Spinal cord (tissue), 9 donors: ENCODE measurements at regions not wholly inside any gene's neighbourhood (a gene's known extent, or its start where the extent isn't known, plus 50 kb on each side); places are given as distances from the start of the nearest gene placed in this dataset.

Experiments used
- DNase-seq, 6 donors: peaks; one replicate each; pipeline versions ENCODE4 v3.0.0 to v3.0.0-alpha.2; 2013 to 2015; ENCODE audit warnings: low spot score in 6 of 6, low read depth in 4 of 6
- H3K27ac ChIP-seq: one replicate; pipeline ENCODE4 v1.5.1; 2013; ENCODE audit warnings: low read depth, low read length, control low read depth
- H3K27me3 ChIP-seq: one replicate; pipeline ENCODE4 v1.6.1; 2013; ENCODE audit warnings: low read length; ENCODE audit not compliant: control insufficient read depth, insufficient read depth
- H3K36me3 ChIP-seq: one replicate; pipeline ENCODE4 v1.6.1; 2013; ENCODE audit warnings: low read length; ENCODE audit not compliant: control insufficient read depth, insufficient read depth
- H3K4me1 ChIP-seq: one replicate; pipeline ENCODE4 v1.6.1; 2013; ENCODE audit warnings: low read length; ENCODE audit not compliant: control insufficient read depth, insufficient read depth
- H3K4me3 ChIP-seq: one replicate; pipeline ENCODE4 v1.5.1; 2013; ENCODE audit warnings: low read depth, low read length, control low read depth
- H3K9me3 ChIP-seq: one replicate; pipeline ENCODE4 v1.6.1; 2013; ENCODE audit warnings: low read length; ENCODE audit not compliant: control insufficient read depth, insufficient read depth
- WGBS: methylation state at CpG from one replicate; pipeline ENCODE4 v1.1.5; 2013; ENCODE audit warnings: missing lambda C conversion rate; ENCODE audit not compliant: insufficient coverage; 5-methylcytosine and 5-hydroxymethylcytosine counted together
- donor health status: healthy.

- DNase-seq: no peak
- 83% methylated on average over 1 of the region's 1 CpG for WGBS
- no peak overlapping the region for H3K4me3 ChIP-seq
These were observed 427.0 kb upstream of the RARB start for GRCh38 chr3:25000971-25001591.

GRCh38 chr3:25002052-25002451 is 426.0 kb upstream of the RARB start:
- Histone ChIP-seq H3K4me3 (no peak overlapping the region), H3K9me3 (no peaks in the 10 kb centered on the region), H3K27me3 (no peaks in the 10 kb centered on the region), H3K36me3 (no peaks in the 10 kb centered on the region), H3K4me1 (no peaks in the 10 kb centered on the region), H3K27ac (no peak overlapping the region)
- no peak for DNase-seq
- no CpG with 5 or more reads among the region's 2 CpGs for WGBS

More at GRCh38 chr3:25000971-25001591, 427.0 kb upstream of the RARB start:
- Histone ChIP-seq H3K36me3 (no peaks in the 10 kb centered on the region), H3K27me3 (no peaks in the 10 kb centered on the region), H3K4me1 (no peaks in the 10 kb centered on the region), H3K9me3 (no peaks in the 10 kb centered on the region), H3K27ac (no peak overlapping the region)

- Histone ChIP-seq H3K27ac (no peak overlapping the region), H3K4me3 (no peak overlapping the region), H3K36me3 (no peaks in the 10 kb centered on the region), H3K9me3 (no peaks in the 10 kb centered on the region), H3K27me3 (no peaks in the 10 kb centered on the region), H3K4me1 (no peaks in the 10 kb centered on the region)
- no peak for DNase-seq
- no CpG with 5 or more reads among the region's 2 CpGs for WGBS
These were observed 419.9 kb upstream of the RARB start for GRCh38 chr3:25007974-25008658.

- no peak overlapping the region for H3K27ac ChIP-seq
- 54% methylated on average over 2 of the region's 2 CpGs for WGBS
These were observed 418.4 kb upstream of the RARB start for GRCh38 chr3:25009665-25010064.

GRCh38 chr3:25015599-25015998 is 412.5 kb upstream of the RARB start:
- Histone ChIP-seq H3K27ac (no peak overlapping the region), H3K4me1 (no peaks in the 10 kb centered on the region), H3K27me3 (no peaks in the 10 kb centered on the region), H3K36me3 (no peaks in the 10 kb centered on the region), H3K4me3 (no peak overlapping the region), H3K9me3 (no peaks in the 10 kb centered on the region)
- no peak for DNase-seq

More at GRCh38 chr3:25009665-25010064, 418.4 kb upstream of the RARB start:
- H3K27me3 ChIP-seq: no peaks in the 10 kb centered on the region
- DNase-seq: no peak
- no peaks in the 10 kb centered on the region for H3K36me3 ChIP-seq
- no peaks in the 10 kb centered on the region for H3K9me3 ChIP-seq
- H3K4me3 ChIP-seq: no peak overlapping the region
- H3K4me1 ChIP-seq: no peaks in the 10 kb centered on the region

- Histone ChIP-seq H3K36me3 (no peaks in the 10 kb centered on the region), H3K9me3 (no peaks in the 10 kb centered on the region), H3K4me3 (no peak overlapping the region), H3K27me3 (no peaks in the 10 kb centered on the region), H3K27ac (no peak overlapping the region), H3K4me1 (no peaks in the 10 kb centered on the region)
- no peak for DNase-seq
These were observed 409.2 kb upstream of the RARB start for GRCh38 chr3:25018909-25019308.

- Histone ChIP-seq H3K4me1 (no peaks in the 10 kb centered on the region), H3K9me3 (no peaks in the 10 kb centered on the region), H3K36me3 (no peaks in the 10 kb centered on the region), H3K4me3 (no peak overlapping the region), H3K27me3 (no peaks in the 10 kb centered on the region), H3K27ac (no peak overlapping the region)
- 100% methylated on average over 1 of the region's 2 CpGs for WGBS
- no peak for DNase-seq
These were observed 408.6 kb upstream of the RARB start for GRCh38 chr3:25019506-25019905.

GRCh38 chr3:25021816-25022215 is 406.2 kb upstream of the RARB start:
- no peaks in the 10 kb centered on the region for H3K27me3 ChIP-seq
- no peaks in the 10 kb centered on the region for H3K36me3 ChIP-seq
- DNase-seq: no peak
- H3K27ac ChIP-seq: no peak overlapping the region
- H3K4me3 ChIP-seq: no peak overlapping the region
- no CpG with 5 or more reads among the region's 3 CpGs for WGBS
- H3K9me3 ChIP-seq: no peaks in the 10 kb centered on the region
- no peaks in the 10 kb centered on the region for H3K4me1 ChIP-seq

- H3K9me3 ChIP-seq: no peaks in the 10 kb centered on the region
- H3K4me3 ChIP-seq: no peak overlapping the region
- peak in 1 of 6 donors; percentile 71 for DNase-seq
- whole genome bisulfite sequencing: no CpG with 5 or more reads among the region's 2 CpGs
- no peak overlapping the region for H3K27ac ChIP-seq
- no peaks in the 10 kb centered on the region for H3K27me3 ChIP-seq
- no peaks in the 10 kb centered on the region for H3K4me1 ChIP-seq
- H3K36me3 ChIP-seq: no peaks in the 10 kb centered on the region
These were observed 404.2 kb upstream of the RARB start for GRCh38 chr3:25023876-25024275.

- Histone ChIP-seq H3K27me3 (no peaks in the 10 kb centered on the region), H3K36me3 (no peaks in the 10 kb centered on the region), H3K9me3 (no peaks in the 10 kb centered on the region), H3K4me1 (no peaks in the 10 kb centered on the region), H3K27ac (no peak overlapping the region), H3K4me3 (no peak overlapping the region)
- DNase-seq: no peak
These were observed 402.8 kb upstream of the RARB start for GRCh38 chr3:25025236-25025635.
